GM23338 (cell line): ENCODE measurements at regions not wholly inside any gene's neighbourhood (a gene's known extent, or its start where the extent isn't known, plus 50 kb on each side); places are given as distances from the start of the nearest gene placed in this dataset.

ENCODE experiments used
- CREB1 ChIP-seq: fragments of 250-450 bp; sonication (Bioruptor Pico); IDR thresholded peaks from 2 replicates; pipeline ENCODE4 v1.5.0; 2020; ENCODE audit warnings: low read depth, mild to moderate bottlenecking, moderate library complexity
- CTCF ChIP-seq, 2 experiments: fragments of 200-600 bp in 1 of 2; sonication (generic) in 1 of 2; conservative IDR thresholded peaks; 2 replicates each; pipeline versions ENCODE4 v1.5.1 to v1.6.1; 2016 to 2017; ENCODE audit warnings: antibody characterized with exemption in 2 of 2, low read depth in 2 of 2, mild to moderate bottlenecking in 2 of 2, moderate library complexity in 1 of 2
- ETS1 ChIP-seq: IDR thresholded peaks from 2 replicates; pipeline ENCODE4 v1.6.1; 2016; ENCODE audit warnings: antibody characterized with exemption
- EZH2 ChIP-seq: fragments of 200-600 bp; sonication (generic); IDR thresholded peaks from one replicate; pipeline ENCODE4 v1.8.0; 2017; ENCODE audit warnings: antibody characterized with exemption, mild to moderate bottlenecking, low read depth; ENCODE audit not compliant: unreplicated experiment
- EZH2phosphoT487 ChIP-seq: fragments of 200-600 bp; sonication (generic); IDR thresholded peaks from one replicate; pipeline ENCODE4 v1.8.1; 2018; ENCODE audit warnings: antibody characterized with exemption; ENCODE audit not compliant: unreplicated experiment
- JUNB ChIP-seq: IDR thresholded peaks from one replicate; pipeline ENCODE4 v1.6.1; 2016; ENCODE audit warnings: antibody characterized with exemption; ENCODE audit not compliant: unreplicated experiment
- NANOG ChIP-seq: IDR thresholded peaks from 2 replicates; pipeline ENCODE4 v1.6.1; 2016; ENCODE audit warnings: antibody characterized with exemption, borderline replicate concordance
- POLR2AphosphoS5 ChIP-seq: IDR thresholded peaks from 2 replicates; pipeline ENCODE4 v1.6.1; 2016; ENCODE audit warnings: antibody characterized with exemption, low read depth
- REST ChIP-seq: IDR thresholded peaks from one replicate; pipeline ENCODE4 v1.6.1; 2018; ENCODE audit warnings: antibody characterized with exemption; ENCODE audit not compliant: unreplicated experiment
- ZNF331 ChIP-seq: fragments of 250-450 bp; sonication (Bioruptor Pico); IDR thresholded peaks from 2 replicates; pipeline ENCODE4 v1.5.0; 2020; ENCODE audit warnings: low read depth, mild to moderate bottlenecking, moderate library complexity

- TF ChIP-seq CTCF (conservative IDR thresholded peaks at IDR 0.05; ENCODE audit: low read depth in 2 of 2), result peak in 1 of 2 experiments; percentile 35; a peak in 2 of 4 replicates
- no peak for TF ChIP-seq EZH2
- TF ChIP-seq EZH2phosphoT487, result no peak
- no peak for TF ChIP-seq ZNF331 (CRISPR knock-in tag)
- TF ChIP-seq CREB1 (CRISPR knock-in tag), result no peak
- no peak for TF ChIP-seq JUNB
- TF ChIP-seq REST, result no peak
- no peak for TF ChIP-seq POLR2AphosphoS5
- no peak for TF ChIP-seq ETS1
- no peak for TF ChIP-seq NANOG
Observed at GRCh38 chr2:11904029-11904428, 157.6 kb downstream of the LPIN1 start.
